SK-N-SH (cell line): ENCODE measurements at regions not wholly inside any gene's neighbourhood (a gene's known extent, or its start where the extent isn't known, plus 50 kb on each side); places are given as distances from the start of the nearest gene placed in this dataset.

Experiments
- CTCF ChIA-PET: fragments of 300-600, 350-600 bp; formaldehyde crosslinking; extraction: SDS; loops from one replicate; lab custom pipeline; 2021; lab: Yijun Ruan, JAX
- POLR2A ChIA-PET: fragments of 350-600 bp; sonication (Branson Sonifier 250); formaldehyde crosslinking; extraction: SDS; loops from one replicate; lab custom pipeline; 2020; ENCODE audit warnings: antibody characterized with exemption, inconsistent platforms; lab: Yijun Ruan, JAX
- DNase-seq: peaks from one replicate; pipeline ENCODE4 v3.0.0; 2012
- H2AFZ ChIP-seq: fragments of 200-600 bp; sonication (generic); 2 replicates; pipeline ENCODE4 v1.8.1; 2016; ENCODE audit warnings: antibody characterized with exemption, mild to moderate bottlenecking, low read depth
- H3F3A ChIP-seq: fragments of 200-600 bp; sonication (generic); replicated peaks from 2 replicates; pipeline ENCODE3; 2016; ENCODE audit warnings: antibody characterized with exemption, mild to moderate bottlenecking; ENCODE audit not compliant: insufficient read depth
- H3K27ac ChIP-seq, 2 experiments: fragments of 200-500 bp in 1 of 2; fragments of 200-600 bp in 1 of 2; sonication (Bioruptor generic) in 1 of 2; sonication (generic), shearing (Covaris generic) in 1 of 2; 2 replicates each; pipeline versions ENCODE4 v1.5.1 to v1.6.1; 2014 to 2016; ENCODE audit warnings: low read depth in 2 of 2, inconsistent platforms in 1 of 2, low read length in 1 of 2, mild to moderate bottlenecking in 1 of 2, mixed read lengths in 1 of 2
- H3K27me3 ChIP-seq: fragments of 200-600 bp; sonication (generic), shearing (Covaris generic); 2 replicates; pipeline ENCODE4 v1.6.1; 2016; ENCODE audit warnings: mixed run types; ENCODE audit not compliant: insufficient read depth
- H3K36me3 ChIP-seq, 2 experiments: fragments of 200-500 bp in 1 of 2; fragments of 200-600 bp in 1 of 2; sonication (Bioruptor generic) in 1 of 2; sonication (generic) in 1 of 2; replicated peaks in 1 of 2; 2 replicates each; pipeline versions ENCODE3 to v1.5.1; 2014 to 2016; ENCODE audit warnings: low read length in 1 of 2, mild to moderate bottlenecking in 1 of 2; ENCODE audit not compliant: insufficient read depth in 2 of 2, control insufficient read depth in 1 of 2
- H3K4me1 ChIP-seq, 2 experiments: fragments of 200-500 bp in 1 of 2; fragments of 200-600 bp in 1 of 2; sonication (Bioruptor generic) in 1 of 2; sonication (generic), shearing (Covaris generic) in 1 of 2; 2 replicates each; pipeline versions ENCODE4 v1.5.1 to v1.6.1; 2014 to 2016; ENCODE audit warnings: low read depth in 1 of 2, low read length in 1 of 2, mixed run types in 1 of 2; ENCODE audit not compliant: insufficient read depth in 2 of 2, control insufficient read depth in 1 of 2
- H3K4me2 ChIP-seq: fragments of 200-600 bp; sonication (generic), shearing (Covaris generic); 2 replicates; pipeline ENCODE4 v1.6.1; 2017; ENCODE audit warnings: mixed run types
- H3K4me3 ChIP-seq, 2 experiments: fragments of 200-500 bp in 1 of 2; fragments of 200-600 bp in 1 of 2; sonication (Bioruptor generic) in 1 of 2; sonication (generic), shearing (Covaris generic) in 1 of 2; 2 replicates each; pipeline versions ENCODE4 v1.5.1 to v1.8.1; 2014 to 2016; ENCODE audit warnings: low read depth in 2 of 2, inconsistent platforms in 1 of 2, low read length in 1 of 2, mild to moderate bottlenecking in 1 of 2, mixed read lengths in 1 of 2, moderate library complexity in 1 of 2
- H3K79me2 ChIP-seq: fragments of 200-600 bp; sonication (generic); 2 replicates; pipeline ENCODE4 v1.8.1; 2017; ENCODE audit warnings: mild to moderate bottlenecking; ENCODE audit not compliant: insufficient read depth
- H3K9ac ChIP-seq: fragments of 200-600 bp; sonication (generic); 2 replicates; pipeline ENCODE4 v1.6.1; 2017; ENCODE audit warnings: mixed run types
- H3K9me2 ChIP-seq: fragments of 200-600 bp; sonication (generic); 2 replicates; pipeline ENCODE4 v1.6.1; 2017; ENCODE audit warnings: mixed run types
- H3K9me3 ChIP-seq: fragments of 200-600 bp; sonication (generic); 2 replicates; pipeline ENCODE4 v1.6.1; 2017; ENCODE audit warnings: mixed run types, mild to moderate bottlenecking, moderate library complexity
- H4K20me1 ChIP-seq: fragments of 200-600 bp; sonication (generic); 2 replicates; pipeline ENCODE4 v1.6.1; 2017; ENCODE audit warnings: mild to moderate bottlenecking, mixed run types; ENCODE audit not compliant: insufficient read depth
- CHD2 ChIP-seq: fragments of 150-350 bp; IDR thresholded peaks from 2 replicates; pipeline ENCODE4 v1.6.1; 2018; ENCODE audit warnings: low read length; ENCODE audit not compliant: partially characterized antibody
- FOSL2 ChIP-seq: IDR thresholded peaks from 2 replicates; pipeline ENCODE4 v1.4.0; 2012; ENCODE audit warnings: low read depth, mild to moderate bottlenecking, moderate library complexity, borderline replicate concordance
- FOXJ3 ChIP-seq: sonication (generic); formaldehyde crosslinking; IDR thresholded peaks from 2 replicates; pipeline ENCODE4 v1.5.1; 2020; ENCODE audit warnings: mild to moderate bottlenecking, missing genetic modification reagents
- FOXM1 ChIP-seq: IDR thresholded peaks from 2 replicates; pipeline ENCODE4 v1.4.0; 2012; ENCODE audit warnings: low read depth, mild to moderate bottlenecking
- GABPA ChIP-seq: IDR thresholded peaks from 2 replicates; pipeline ENCODE4 v1.4.0; 2012; ENCODE audit warnings: low read depth, mild to moderate bottlenecking
- JUND ChIP-seq: IDR thresholded peaks from 2 replicates; pipeline ENCODE4 v1.4.0; 2012
- MAX ChIP-seq: IDR thresholded peaks from 2 replicates; pipeline ENCODE4 v1.4.0; 2012; ENCODE audit warnings: low read depth
- MXI1 ChIP-seq: IDR thresholded peaks from 2 replicates; pipeline ENCODE4 v1.6.1; 2012; ENCODE audit warnings: mild to moderate bottlenecking, low read depth, low read length, improper control_type of control experiment
- NFIC ChIP-seq: IDR thresholded peaks from 2 replicates; pipeline ENCODE4 v1.4.0; 2012; ENCODE audit warnings: borderline replicate concordance
- POLR2AphosphoS5 ChIP-seq: IDR thresholded peaks from 2 replicates; pipeline ENCODE4 v1.6.1; 2012; ENCODE audit warnings: low read depth, low read length
- RAD21 ChIP-seq: IDR thresholded peaks from 2 replicates; pipeline ENCODE4 v1.6.1; 2012; ENCODE audit warnings: mild to moderate bottlenecking, low read length
- RCOR1 ChIP-seq: fragments of 150-350 bp; IDR thresholded peaks from 2 replicates; pipeline ENCODE4 v1.6.1; 2017; ENCODE audit warnings: antibody characterized with exemption, low read length
- REST ChIP-seq: IDR thresholded peaks from 2 replicates; pipeline ENCODE4 v1.6.1; 2012; ENCODE audit warnings: mild to moderate bottlenecking, low read depth, low read length, moderate library complexity
- RFX5 ChIP-seq: IDR thresholded peaks from 2 replicates; pipeline ENCODE4 v1.6.1; 2012; ENCODE audit warnings: mild to moderate bottlenecking, improper control_type of control experiment, low read length
- RXRA ChIP-seq: IDR thresholded peaks from 2 replicates; pipeline ENCODE4 v1.4.0; 2012; ENCODE audit warnings: low read depth, mild to moderate bottlenecking, borderline replicate concordance
- SMC3 ChIP-seq: IDR thresholded peaks from 2 replicates; pipeline ENCODE4 v1.6.1; 2012; ENCODE audit warnings: low read depth, low read length, improper control_type of control experiment
- TCF12 ChIP-seq: IDR thresholded peaks from 2 replicates; pipeline ENCODE4 v1.4.0; 2012
- TEAD4 ChIP-seq: IDR thresholded peaks from 2 replicates; pipeline ENCODE4 v1.4.0; 2012; ENCODE audit warnings: mild to moderate bottlenecking, borderline replicate concordance; ENCODE audit not compliant: insufficient read depth
- WGBS: methylation state at CpG from one replicate; pipeline ENCODE4 v1.1.6; 2017; ENCODE audit warnings: low lambda C conversion rate; 5-methylcytosine and 5-hydroxymethylcytosine counted together
- TF ChIP-seq, protein P1 (sequence below): fragments of 150-350 bp; IDR thresholded peaks from 2 replicates; pipeline ENCODE4 v1.6.1; 2016; ENCODE audit warnings: mild to moderate bottlenecking, low read depth, low read length
- TF ChIP-seq, protein P2 (sequence below): IDR thresholded peaks from 2 replicates; pipeline ENCODE4 v1.4.0; 2012; ENCODE audit warnings: low read depth, borderline replicate concordance

DNA sequence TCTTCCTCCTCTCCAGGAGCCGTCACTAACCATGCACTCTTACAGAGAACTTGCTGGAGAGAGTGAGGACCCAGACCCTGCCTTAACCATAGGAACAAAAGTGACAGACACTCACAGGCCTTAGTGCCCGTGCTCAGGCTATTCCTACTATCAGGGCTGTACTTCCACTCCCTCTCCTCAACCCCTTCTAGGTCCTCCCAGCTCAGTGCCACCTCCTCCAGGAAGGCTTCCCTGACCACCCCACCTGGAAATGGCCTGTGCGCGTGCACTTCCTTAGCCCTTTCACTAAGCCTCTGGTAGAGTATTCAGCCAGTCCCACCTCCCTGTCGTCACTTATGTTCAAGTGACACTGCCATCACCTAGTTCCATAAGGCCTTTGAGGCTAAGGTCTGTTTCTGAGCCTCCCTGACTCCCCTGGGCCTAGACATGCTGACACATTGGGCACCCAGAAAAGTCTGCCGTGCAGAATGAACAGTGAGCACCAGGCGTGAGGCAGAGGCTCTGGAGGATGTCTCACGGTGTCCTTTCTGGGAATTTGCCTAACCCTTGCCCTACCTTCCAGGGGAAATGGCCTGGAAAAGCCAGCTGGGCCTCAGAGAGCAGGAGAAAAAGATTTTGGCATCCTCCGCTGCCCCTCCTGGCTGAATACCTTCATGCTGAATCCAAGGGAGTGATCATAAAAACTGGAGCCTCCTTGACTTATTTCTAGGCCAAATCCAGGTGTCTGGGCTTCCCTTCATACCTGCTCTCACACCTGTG is 108.6 kb upstream of the SMAD3 start:
- H3K9ac ChIP-seq: no peak overlapping the region
- H3K4me2 ChIP-seq: no peak overlapping the region
- TF ChIP-seq TCF12 (no peak), JUND (no peak), MXI1 (no peak), SMC3 (no peak), RFX5 (no peak), RXRA (no peak), TEAD4 (no peak), FOXM1 (no peak), FOXJ3 (no peak), POLR2AphosphoS5 (no peak), REST (no peak)
- TF ChIP-seq, protein P1, sequence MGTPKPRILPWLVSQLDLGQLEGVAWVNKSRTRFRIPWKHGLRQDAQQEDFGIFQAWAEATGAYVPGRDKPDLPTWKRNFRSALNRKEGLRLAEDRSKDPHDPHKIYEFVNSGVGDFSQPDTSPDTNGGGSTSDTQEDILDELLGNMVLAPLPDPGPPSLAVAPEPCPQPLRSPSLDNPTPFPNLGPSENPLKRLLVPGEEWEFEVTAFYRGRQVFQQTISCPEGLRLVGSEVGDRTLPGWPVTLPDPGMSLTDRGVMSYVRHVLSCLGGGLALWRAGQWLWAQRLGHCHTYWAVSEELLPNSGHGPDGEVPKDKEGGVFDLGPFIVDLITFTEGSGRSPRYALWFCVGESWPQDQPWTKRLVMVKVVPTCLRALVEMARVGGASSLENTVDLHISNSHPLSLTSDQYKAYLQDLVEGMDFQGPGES: no peak
- no peak overlapping the region for H3K27ac ChIP-seq
- no peaks in the 10 kb centered on the region for H3K4me1 ChIP-seq
- no peaks in the 10 kb centered on the region for H3K9me2 ChIP-seq
- no peaks in the 10 kb centered on the region for H4K20me1 ChIP-seq
- H3K36me3 ChIP-seq: no peaks in the 10 kb centered on the region
- no peaks in the 10 kb centered on the region for H3K27me3 ChIP-seq
- no peaks in the 10 kb centered on the region for H3F3A ChIP-seq
- no peak for DNase-seq
- POLR2A ChIA-PET: no interaction called here
- no peak overlapping the region for H3K4me3 ChIP-seq
- CTCF ChIA-PET: interaction anchor here (4.0 kb wide), 1 partner anchor 10 kb away, joined by 22 read pairs; no protein-coding TSS in a partner anchor
- no peaks in the 10 kb centered on the region for H3K79me2 ChIP-seq
- no peak overlapping the region for H2AFZ ChIP-seq
- 89% methylated on average over 9 of the region's 9 CpGs for WGBS
- no peaks in the 10 kb centered on the region for H3K9me3 ChIP-seq

DNA sequence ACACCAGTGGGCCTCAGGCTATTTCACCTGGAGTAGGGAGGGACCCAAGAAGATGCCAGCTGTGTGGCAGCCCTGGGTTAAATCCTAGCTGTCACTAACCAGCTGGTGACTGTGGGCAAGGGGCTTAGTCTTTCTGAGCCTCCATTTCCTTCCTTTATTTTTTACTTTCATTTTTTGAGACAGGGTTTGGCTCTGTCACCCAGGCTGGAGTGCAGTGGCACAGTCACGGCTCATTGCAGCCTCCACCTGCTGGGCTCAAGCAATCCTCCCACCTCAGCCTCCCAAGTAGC is 108.0 kb upstream of the SMAD3 start:
- POLR2A ChIA-PET: no interaction called here
- H3K4me2 ChIP-seq: no peak overlapping the region
- TF ChIP-seq, protein P2, sequence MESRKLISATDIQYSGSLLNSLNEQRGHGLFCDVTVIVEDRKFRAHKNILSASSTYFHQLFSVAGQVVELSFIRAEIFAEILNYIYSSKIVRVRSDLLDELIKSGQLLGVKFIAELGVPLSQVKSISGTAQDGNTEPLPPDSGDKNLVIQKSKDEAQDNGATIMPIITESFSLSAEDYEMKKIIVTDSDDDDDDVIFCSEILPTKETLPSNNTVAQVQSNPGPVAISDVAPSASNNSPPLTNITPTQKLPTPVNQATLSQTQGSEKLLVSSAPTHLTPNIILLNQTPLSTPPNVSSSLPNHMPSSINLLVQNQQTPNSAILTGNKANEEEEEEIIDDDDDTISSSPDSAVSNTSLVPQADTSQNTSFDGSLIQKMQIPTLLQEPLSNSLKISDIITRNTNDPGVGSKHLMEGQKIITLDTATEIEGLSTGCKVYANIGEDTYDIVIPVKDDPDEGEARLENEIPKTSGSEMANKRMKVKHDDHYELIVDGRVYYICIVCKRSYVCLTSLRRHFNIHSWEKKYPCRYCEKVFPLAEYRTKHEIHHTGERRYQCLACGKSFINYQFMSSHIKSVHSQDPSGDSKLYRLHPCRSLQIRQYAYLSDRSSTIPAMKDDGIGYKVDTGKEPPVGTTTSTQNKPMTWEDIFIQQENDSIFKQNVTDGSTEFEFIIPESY: no peak
- TF ChIP-seq, protein P1: no peak
- no peak for TF ChIP-seq FOSL2
- TF ChIP-seq RFX5: no peak
- no peak for TF ChIP-seq NFIC
- no peak for TF ChIP-seq CHD2
- no peak for TF ChIP-seq JUND
- no peak for TF ChIP-seq RCOR1
- no peak for TF ChIP-seq MAX
- no peak for TF ChIP-seq FOXM1
- no peak for TF ChIP-seq RAD21
- TF ChIP-seq TCF12: no peak
- TF ChIP-seq MXI1: no peak
- no peak for TF ChIP-seq GABPA

More for the DNA sequence above, 108.0 kb upstream of the SMAD3 start:
- H3K36me3 ChIP-seq: no peaks in the 10 kb centered on the region
- H3K27ac ChIP-seq: no peak overlapping the region
- H3F3A ChIP-seq: no peaks in the 10 kb centered on the region
- no peak overlapping the region for H3K4me3 ChIP-seq
- CTCF ChIA-PET: interaction anchor here (4.0 kb wide), 1 partner anchor 11 kb away, joined by 22 read pairs; no protein-coding TSS in a partner anchor
- no peaks in the 10 kb centered on the region for H3K9me3 ChIP-seq
- H3K9ac ChIP-seq: no peak overlapping the region
- WGBS: 100% methylated on average over 1 of the region's 1 CpG
- H2AFZ ChIP-seq: no peak overlapping the region
- no peaks in the 10 kb centered on the region for H3K9me2 ChIP-seq
- DNase-seq: no peak
- H4K20me1 ChIP-seq: no peaks in the 10 kb centered on the region
- no peaks in the 10 kb centered on the region for H3K27me3 ChIP-seq
- no peaks in the 10 kb centered on the region for H3K79me2 ChIP-seq
- no peaks in the 10 kb centered on the region for H3K4me1 ChIP-seq
